Mesothelial cell of epicardium (in vitro differentiated cells): ENCODE measurements at regions not wholly inside any gene's neighbourhood (a gene's known extent, or its start where the extent isn't known, plus 50 kb on each side); places are given as distances from the start of the nearest gene placed in this dataset.

Experiments used
- DNase-seq, 2 experiments: peaks; one replicate each; pipeline ENCODE4 v3.0.0; 2021; ENCODE audit warnings: low spot score in 2 of 2; ENCODE audit not compliant: unreplicated experiment in 2 of 2
- H3K27ac Mint-ChIP-seq: 2 replicates; pipeline ENCODE4 v1.8.0; 2021; ENCODE audit warnings: mixed read lengths
- H3K27me3 Mint-ChIP-seq: 2 replicates; pipeline ENCODE4 v1.8.0; 2021; ENCODE audit warnings: low read depth, mixed read lengths
- H3K36me3 Mint-ChIP-seq: 2 replicates; pipeline ENCODE4 v1.8.0; 2021; ENCODE audit warnings: mixed read lengths
- H3K4me1 Mint-ChIP-seq: 2 replicates; pipeline ENCODE4 v1.8.0; 2021; ENCODE audit warnings: mixed read lengths
- H3K4me3 Mint-ChIP-seq: 2 replicates; pipeline ENCODE4 v1.8.0; 2021; ENCODE audit warnings: mild to moderate bottlenecking, moderate library complexity, mixed read lengths
- H3K9me3 Mint-ChIP-seq: 2 replicates; pipeline ENCODE4 v1.8.0; 2021; ENCODE audit warnings: mixed read lengths
- CTCF ChIP-seq: fragments of 200-600 bp; sonication (generic); IDR thresholded peaks from one replicate; pipeline ENCODE4 v1.5.0; 2021; ENCODE audit warnings: antibody characterized with exemption; ENCODE audit not compliant: unreplicated experiment

DNA sequence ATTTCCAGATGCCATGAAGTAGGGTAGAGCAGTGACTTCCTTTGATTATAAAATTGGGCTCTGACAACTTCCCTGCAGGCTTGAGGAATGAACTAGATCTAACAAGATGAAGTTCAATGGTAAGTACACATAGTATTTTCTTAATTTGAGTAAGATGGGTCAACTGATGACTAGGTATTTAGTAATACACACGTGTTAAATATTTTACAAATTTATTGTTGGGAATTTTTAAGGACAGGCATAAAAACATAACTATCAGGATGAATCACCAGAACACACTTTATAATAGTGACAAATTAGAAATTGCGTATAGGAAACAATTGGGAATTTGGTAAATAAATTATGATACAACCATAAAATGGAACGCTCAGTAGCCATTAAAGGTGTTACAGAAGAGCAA is 762.4 kb upstream of the SLC35B3 start:
- H3K4me3 Mint-ChIP-seq: no peak overlapping the region
- no peaks in the 10 kb centered on the region for H3K4me1 Mint-ChIP-seq
- H3K36me3 Mint-ChIP-seq: no peaks in the 10 kb centered on the region
- H3K9me3 Mint-ChIP-seq: no peaks in the 10 kb centered on the region
- TF ChIP-seq CTCF: no peak
- DNase-seq: no peak
- no peak overlapping the region for H3K27ac Mint-ChIP-seq
- H3K27me3 Mint-ChIP-seq: no peaks in the 10 kb centered on the region

DNA sequence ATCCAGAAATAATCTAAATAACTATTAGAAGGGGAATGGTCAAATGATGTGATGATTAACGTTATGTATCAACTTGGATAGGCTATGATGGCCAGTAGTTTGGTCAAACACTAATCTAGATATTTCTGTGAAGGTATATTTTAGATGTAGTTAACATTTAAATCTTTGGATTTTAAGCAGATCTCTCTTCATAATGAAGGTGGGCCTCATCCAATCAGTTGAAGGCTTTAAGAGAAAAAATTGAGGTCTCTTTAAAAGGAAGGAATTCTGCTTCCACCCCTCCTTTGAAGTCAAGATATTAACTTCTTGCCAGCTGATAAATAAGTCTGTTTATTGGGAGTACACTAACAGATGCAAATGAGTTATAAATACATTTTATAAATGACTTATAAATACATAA is 760.0 kb upstream of the SLC35B3 start:
- no peaks in the 10 kb centered on the region for H3K36me3 Mint-ChIP-seq
- DNase-seq: no peak
- no peak overlapping the region for H3K4me3 Mint-ChIP-seq
- H3K27me3 Mint-ChIP-seq: no peaks in the 10 kb centered on the region
- TF ChIP-seq CTCF: no peak
- no peaks in the 10 kb centered on the region for H3K9me3 Mint-ChIP-seq
- no peak overlapping the region for H3K27ac Mint-ChIP-seq
- H3K4me1 Mint-ChIP-seq: no peaks in the 10 kb centered on the region

DNA sequence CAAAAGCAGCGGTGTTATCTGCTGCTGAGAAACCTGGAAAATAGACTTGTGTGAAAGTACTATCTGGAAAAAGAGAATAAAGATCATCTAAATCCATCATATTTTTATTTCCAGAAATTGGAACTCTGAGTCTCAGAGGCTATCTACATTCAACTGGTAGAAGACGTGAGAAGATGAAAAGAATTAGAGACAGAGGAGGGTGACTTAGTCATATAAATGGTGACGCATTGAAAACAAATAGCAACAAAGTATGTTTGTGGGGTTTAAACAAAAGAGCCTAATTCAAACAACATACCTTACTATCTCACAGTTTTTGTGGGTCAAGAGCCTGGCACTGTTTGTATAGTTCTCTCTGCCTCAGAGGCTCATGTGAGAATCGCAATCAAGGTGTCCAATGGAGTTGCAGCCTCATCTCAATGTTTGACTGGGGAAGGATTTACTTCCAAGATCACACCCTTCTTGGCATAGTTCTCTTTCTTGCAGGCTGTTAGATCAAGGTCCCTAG is 757.1 kb upstream of the SLC35B3 start:
- no peak for TF ChIP-seq CTCF
- DNase-seq: no peak
- H3K36me3 Mint-ChIP-seq: no peaks in the 10 kb centered on the region
- no peaks in the 10 kb centered on the region for H3K4me1 Mint-ChIP-seq
- H3K27ac Mint-ChIP-seq: no peak overlapping the region
- no peaks in the 10 kb centered on the region for H3K27me3 Mint-ChIP-seq
- H3K9me3 Mint-ChIP-seq: no peaks in the 10 kb centered on the region
- no peak overlapping the region for H3K4me3 Mint-ChIP-seq

- no peak overlapping the region for H3K27ac Mint-ChIP-seq
- no peak for DNase-seq
- peaks cover 7% of the 10 kb centered on the region for H3K9me3 Mint-ChIP-seq
- peaks cover 3% of the 10 kb centered on the region for H3K4me1 Mint-ChIP-seq
- H3K4me3 Mint-ChIP-seq: no peak overlapping the region
- no peaks in the 10 kb centered on the region for H3K36me3 Mint-ChIP-seq
- no peaks in the 10 kb centered on the region for H3K27me3 Mint-ChIP-seq
- TF ChIP-seq CTCF: no peak
These were observed 750.8 kb upstream of the SLC35B3 start for GRCh38 chr6:9186148-9186547.

GRCh38 chr6:9178071-9178470 is 742.7 kb upstream of the SLC35B3 start:
- no peaks in the 10 kb centered on the region for H3K4me1 Mint-ChIP-seq
- H3K36me3 Mint-ChIP-seq: no peaks in the 10 kb centered on the region
- peaks cover 11% of the 10 kb centered on the region for H3K9me3 Mint-ChIP-seq
- no peak for TF ChIP-seq CTCF
- H3K27me3 Mint-ChIP-seq: no peaks in the 10 kb centered on the region
- no peak overlapping the region for H3K4me3 Mint-ChIP-seq
- no peak overlapping the region for H3K27ac Mint-ChIP-seq
- DNase-seq: no peak

DNA sequence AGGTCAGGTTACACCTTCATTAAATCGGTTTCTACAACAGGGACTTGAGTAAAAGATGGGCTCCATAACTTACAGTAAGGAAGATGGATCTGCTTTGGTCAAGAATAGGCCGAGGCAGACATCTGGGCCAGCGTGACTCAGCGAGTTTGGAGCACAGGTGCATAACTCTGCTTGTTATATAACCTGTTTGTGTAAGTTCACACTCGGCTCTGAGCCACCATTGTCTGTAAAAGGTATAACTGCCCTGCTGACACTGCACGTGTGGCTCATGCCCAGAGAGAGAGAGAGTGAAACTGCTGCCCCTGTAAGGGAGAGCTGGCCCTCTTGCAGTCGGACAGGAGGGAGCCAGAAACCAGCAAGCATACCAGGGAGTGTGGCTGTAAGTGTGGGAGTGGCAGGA is 737.9 kb upstream of the SLC35B3 start:
- H3K9me3 Mint-ChIP-seq: peaks cover 11% of the 10 kb centered on the region
- no peaks in the 10 kb centered on the region for H3K36me3 Mint-ChIP-seq
- no peak overlapping the region for H3K27ac Mint-ChIP-seq

More for the DNA sequence above, 737.9 kb upstream of the SLC35B3 start:
- Mint-ChIP-seq H3K4me3 (no peak overlapping the region), H3K27me3 (no peaks in the 10 kb centered on the region), H3K4me1 (no peaks in the 10 kb centered on the region)
- TF ChIP-seq CTCF: no peak
- no peak for DNase-seq
